ENCODE measurements at regions not wholly inside any gene's neighbourhood (a gene's known extent, or its start where the extent isn't known, plus 50 kb on each side); places are given as distances from the start of the nearest gene placed in this dataset.

GRCh38 chr20:58087562-58087858 is 140.9 kb downstream of the ANKRD60 start:
- DNase-seq: no peak

GRCh38 chr20:58086763-58087561 is 141.5 kb downstream of the ANKRD60 start:
- DNase-seq: no peak

- no peak for DNase-seq
These were observed 143.5 kb downstream of the ANKRD60 start for GRCh38 chr20:58084966-58085365.

- DNase-seq: no peak
These were observed 143.9 kb downstream of the ANKRD60 start for GRCh38 chr20:58084566-58084965.

- DNase-seq: no peak
These were observed 146.6 kb downstream of the ANKRD60 start for GRCh38 chr20:58081846-58082245.

GRCh38 chr20:58078741-58079522 is 149.5 kb downstream of the ANKRD60 start:
- DNase-seq: no peak

GRCh38 chr20:58077282-58077681 is 151.2 kb downstream of the ANKRD60 start:
- no peak for DNase-seq

- DNase-seq: no peak
These were observed 152.0 kb downstream of the ANKRD60 start for GRCh38 chr20:58076405-58076804.

GRCh38 chr20:58075586-58076345 is 152.7 kb downstream of the ANKRD60 start:
- no peak for DNase-seq

GRCh38 chr20:58073945-58074856 is 154.3 kb downstream of the ANKRD60 start:
- DNase-seq: no peak

- DNase-seq: no peak
These were observed 155.5 kb downstream of the ANKRD60 start for GRCh38 chr20:58072695-58073671.

GRCh38 chr20:58071991-58072390 is 156.5 kb downstream of the ANKRD60 start:
- no peak for DNase-seq

- DNase-seq: no peak
These were observed 157.2 kb downstream of the ANKRD60 start for GRCh38 chr20:58071298-58071697.

- no peak for DNase-seq
These were observed 157.7 kb downstream of the ANKRD60 start for GRCh38 chr20:58070664-58071196.

GRCh38 chr20:58069796-58070663 is 158.4 kb downstream of the ANKRD60 start:
- DNase-seq: no peak

GRCh38 chr20:58069207-58069606 is 159.2 kb downstream of the ANKRD60 start:
- DNase-seq: no peak

- no peak for DNase-seq
These were observed 162.7 kb downstream of the ANKRD60 start for GRCh38 chr20:58065508-58066361.

- DNase-seq: no peak
These were observed 163.9 kb downstream of the ANKRD60 start for GRCh38 chr20:58064411-58065010.

- DNase-seq: no peak
These were observed 169.3 kb downstream of the ANKRD60 start for GRCh38 chr20:58059260-58059544.
